Medulla oblongata (tissue), 1 donor: ENCODE measurements at regions not wholly inside any gene's neighbourhood (a gene's known extent, or its start where the extent isn't known, plus 50 kb on each side); places are given as distances from the start of the nearest gene placed in this dataset.

Source experiments
- DNase-seq: peaks from one replicate; pipeline ENCODE4 v3.0.0-alpha.2; 2015; ENCODE audit errors: extremely low spot score

- DNase-seq, result no peak
These were observed 660.0 kb upstream of the FZD8 start for GRCh38 chr10:36302086-36302485.

- no peak for DNase-seq
These were observed 659.4 kb upstream of the FZD8 start for GRCh38 chr10:36301539-36301938.

GRCh38 chr10:36301139-36301538 lies 659.0 kb upstream of the FZD8 start:
- DNase-seq, result no peak

GRCh38 chr10:36283827-36284226 lies 641.7 kb upstream of the FZD8 start:
- no peak for DNase-seq

- no peak for DNase-seq
These were observed 639.8 kb upstream of the FZD8 start for GRCh38 chr10:36281831-36282331.

GRCh38 chr10:36280890-36281499 lies 638.9 kb upstream of the FZD8 start:
- no peak for DNase-seq

GRCh38 chr10:36280321-36280741 lies 638.2 kb upstream of the FZD8 start:
- DNase-seq, result no peak

- DNase-seq, result no peak
These were observed 636.1 kb upstream of the FZD8 start for GRCh38 chr10:36278176-36278575.

- no peak for DNase-seq
These were observed 635.4 kb upstream of the FZD8 start for GRCh38 chr10:36277459-36277858.

GRCh38 chr10:36271627-36272340 lies 629.7 kb upstream of the FZD8 start:
- no peak for DNase-seq

GRCh38 chr10:36269222-36269621 lies 627.1 kb upstream of the FZD8 start:
- no peak for DNase-seq

GRCh38 chr10:36266923-36267322 lies 624.8 kb upstream of the FZD8 start:
- DNase-seq, result no peak

GRCh38 chr10:36265741-36266140 lies 623.6 kb upstream of the FZD8 start:
- no peak for DNase-seq

- no peak for DNase-seq
These were observed 621.8 kb upstream of the FZD8 start for GRCh38 chr10:36263871-36264270.

- DNase-seq, result no peak
These were observed 614.9 kb upstream of the FZD8 start for GRCh38 chr10:36256948-36257356.

GRCh38 chr10:36256166-36256565 lies 614.1 kb upstream of the FZD8 start:
- DNase-seq, result no peak

- no peak for DNase-seq
These were observed 612.1 kb upstream of the FZD8 start for GRCh38 chr10:36254199-36254598.

GRCh38 chr10:36253731-36254130 lies 611.6 kb upstream of the FZD8 start:
- DNase-seq, result no peak

GRCh38 chr10:36251068-36251467 lies 609.0 kb upstream of the FZD8 start:
- no peak for DNase-seq

GRCh38 chr10:36248304-36248981 lies 606.3 kb upstream of the FZD8 start:
- no peak for DNase-seq

- DNase-seq, result no peak
These were observed 605.4 kb upstream of the FZD8 start for GRCh38 chr10:36247478-36247877.

GRCh38 chr10:36236931-36237330 lies 594.8 kb upstream of the FZD8 start:
- no peak for DNase-seq

- DNase-seq, result no peak
These were observed 594.2 kb upstream of the FZD8 start for GRCh38 chr10:36236341-36236740.
